Fibroblast of pulmonary artery (primary cell): ENCODE measurements at regions not wholly inside any gene's neighbourhood (a gene's known extent, or its start where the extent isn't known, plus 50 kb on each side); places are given as distances from the start of the nearest gene placed in this dataset.
"Not testable (repeated sequence)": the region's sequence is repeated elsewhere in the genome, so short reads cannot be mapped to it uniquely, and the experiment has no call there.

Source experiments
- DNase-seq: peaks from one replicate; pipeline ENCODE4 v3.0.0-alpha.2; 2010; ENCODE audit warnings: low read depth
- H3K4me3 ChIP-seq: replicated peaks from 2 replicates; pipeline ENCODE4 v1.5.1; 2011; ENCODE audit warnings: low read depth, mild to moderate bottlenecking, control low read depth, low read length, moderate library complexity
- TF ChIP-seq, protein P1 (sequence below): IDR thresholded peaks from 2 replicates; pipeline ENCODE4 v1.5.1; 2011; ENCODE audit warnings: mild to moderate bottlenecking, control low read depth, low read length, inconsistent platforms; ENCODE audit errors: missing control alignments

DNA sequence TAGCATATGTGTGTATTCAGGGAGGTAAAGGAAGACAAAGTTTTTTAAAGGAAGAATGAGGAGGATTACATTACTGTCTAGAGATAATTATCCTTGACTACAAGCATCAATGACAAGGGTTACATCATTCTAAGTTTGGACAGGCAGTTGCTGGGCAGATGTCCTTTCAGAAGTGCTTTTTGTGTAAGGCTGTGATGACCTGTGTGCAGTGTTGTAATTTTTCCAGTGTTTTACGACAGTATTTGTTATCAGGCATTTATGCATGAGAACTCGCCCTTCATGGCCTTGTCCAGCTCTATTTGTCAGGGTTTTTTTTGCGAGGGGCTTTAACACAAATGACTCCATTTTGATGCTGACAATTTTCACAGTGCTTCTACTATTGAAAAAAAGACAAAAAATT, 658.3 kb upstream of the NXPH2 start:
- no peak overlapping the region for H3K4me3 ChIP-seq
- no peak for DNase-seq
- TF ChIP-seq, protein P1, sequence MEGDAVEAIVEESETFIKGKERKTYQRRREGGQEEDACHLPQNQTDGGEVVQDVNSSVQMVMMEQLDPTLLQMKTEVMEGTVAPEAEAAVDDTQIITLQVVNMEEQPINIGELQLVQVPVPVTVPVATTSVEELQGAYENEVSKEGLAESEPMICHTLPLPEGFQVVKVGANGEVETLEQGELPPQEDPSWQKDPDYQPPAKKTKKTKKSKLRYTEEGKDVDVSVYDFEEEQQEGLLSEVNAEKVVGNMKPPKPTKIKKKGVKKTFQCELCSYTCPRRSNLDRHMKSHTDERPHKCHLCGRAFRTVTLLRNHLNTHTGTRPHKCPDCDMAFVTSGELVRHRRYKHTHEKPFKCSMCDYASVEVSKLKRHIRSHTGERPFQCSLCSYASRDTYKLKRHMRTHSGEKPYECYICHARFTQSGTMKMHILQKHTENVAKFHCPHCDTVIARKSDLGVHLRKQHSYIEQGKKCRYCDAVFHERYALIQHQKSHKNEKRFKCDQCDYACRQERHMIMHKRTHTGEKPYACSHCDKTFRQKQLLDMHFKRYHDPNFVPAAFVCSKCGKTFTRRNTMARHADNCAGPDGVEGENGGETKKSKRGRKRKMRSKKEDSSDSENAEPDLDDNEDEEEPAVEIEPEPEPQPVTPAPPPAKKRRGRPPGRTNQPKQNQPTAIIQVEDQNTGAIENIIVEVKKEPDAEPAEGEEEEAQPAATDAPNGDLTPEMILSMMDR, result no peak

DNA sequence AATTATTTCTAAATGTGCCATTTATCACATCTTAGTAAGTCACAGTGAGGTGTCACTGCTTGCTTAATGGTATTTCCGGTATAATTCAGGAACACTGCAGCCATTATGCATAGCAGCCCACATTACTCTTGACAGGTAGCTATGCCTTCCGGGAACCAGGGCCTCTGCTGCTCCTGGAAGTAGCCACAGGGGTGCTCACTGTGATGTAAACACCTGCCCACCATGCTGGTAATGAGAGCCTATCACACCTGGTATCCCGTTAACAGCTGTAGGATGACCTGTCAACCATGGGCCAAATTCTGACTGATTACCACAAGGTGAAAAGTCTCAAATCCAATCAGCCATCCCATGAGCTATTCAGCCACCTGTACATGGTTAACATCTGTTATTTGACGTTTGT, 647.0 kb upstream of the NXPH2 start:
- DNase-seq, result no peak
- no peak overlapping the region for H3K4me3 ChIP-seq
- TF ChIP-seq, protein P1, result no peak

DNA sequence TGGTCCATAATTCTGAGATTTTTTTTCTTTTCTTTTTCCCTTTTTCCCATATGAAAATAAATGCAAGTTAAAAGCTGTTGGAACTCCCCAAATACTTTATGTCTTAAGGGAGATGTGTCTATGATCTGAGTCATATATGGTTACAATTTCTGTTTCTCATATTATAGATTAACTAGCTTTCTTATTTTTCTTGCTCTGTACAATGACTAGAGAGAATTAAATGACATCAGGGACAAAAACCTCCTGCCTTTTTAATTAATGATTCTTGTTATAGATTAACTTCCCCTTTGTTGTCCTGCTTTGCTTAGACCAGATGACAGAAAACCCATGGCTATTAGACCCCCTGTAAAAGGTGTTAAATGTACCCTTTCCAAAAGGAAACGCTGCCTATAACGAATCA, 643.9 kb upstream of the NXPH2 start:
- no peak for DNase-seq

DNA sequence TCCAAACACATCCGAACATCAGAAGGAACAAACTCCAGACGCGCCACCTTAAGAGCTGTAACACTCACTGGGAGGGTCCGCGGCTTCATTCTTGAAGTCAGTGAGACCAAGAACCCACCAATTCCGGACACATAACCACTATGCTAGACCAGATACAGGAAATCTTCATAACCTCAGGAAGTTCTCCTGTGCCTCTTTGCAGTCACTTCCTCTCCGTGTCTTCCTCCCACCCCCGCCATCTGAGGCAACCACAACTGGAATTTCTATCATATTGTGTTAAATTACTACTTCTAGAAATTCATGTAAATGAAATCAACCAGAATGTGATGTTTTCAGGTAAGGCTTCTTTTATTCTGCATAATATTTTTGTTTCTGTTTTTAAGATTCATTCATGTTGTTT, 631.0 kb upstream of the NXPH2 start:
- no peak for DNase-seq
- TF ChIP-seq, protein P1, result no peak

More for the DNA sequence above, 643.9 kb upstream of the NXPH2 start:
- TF ChIP-seq, protein P1, result no peak
- no peak overlapping the region for H3K4me3 ChIP-seq

DNA sequence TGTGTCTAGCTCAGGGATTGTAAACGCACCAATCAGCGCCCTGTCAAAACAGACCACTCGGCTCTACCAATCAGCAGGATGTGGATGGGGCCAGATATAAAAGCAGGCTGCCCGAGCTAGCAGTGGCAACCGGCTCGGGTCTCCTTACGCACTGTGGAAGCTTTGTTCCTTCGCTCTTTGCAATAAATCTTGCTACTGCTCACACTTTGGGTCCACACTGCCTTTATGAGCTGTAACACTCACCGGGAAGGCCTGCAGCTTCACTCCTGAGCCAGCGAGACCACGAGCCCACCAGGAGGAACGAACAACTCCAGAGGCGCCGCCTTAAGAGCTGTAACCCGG, 630.6 kb upstream of the NXPH2 start:
- not testable (repeated sequence) for DNase-seq, H3K4me3 ChIP-seq

More for the DNA sequence above, 631.0 kb upstream of the NXPH2 start:
- H3K4me3 ChIP-seq, result no peak overlapping the region

DNA sequence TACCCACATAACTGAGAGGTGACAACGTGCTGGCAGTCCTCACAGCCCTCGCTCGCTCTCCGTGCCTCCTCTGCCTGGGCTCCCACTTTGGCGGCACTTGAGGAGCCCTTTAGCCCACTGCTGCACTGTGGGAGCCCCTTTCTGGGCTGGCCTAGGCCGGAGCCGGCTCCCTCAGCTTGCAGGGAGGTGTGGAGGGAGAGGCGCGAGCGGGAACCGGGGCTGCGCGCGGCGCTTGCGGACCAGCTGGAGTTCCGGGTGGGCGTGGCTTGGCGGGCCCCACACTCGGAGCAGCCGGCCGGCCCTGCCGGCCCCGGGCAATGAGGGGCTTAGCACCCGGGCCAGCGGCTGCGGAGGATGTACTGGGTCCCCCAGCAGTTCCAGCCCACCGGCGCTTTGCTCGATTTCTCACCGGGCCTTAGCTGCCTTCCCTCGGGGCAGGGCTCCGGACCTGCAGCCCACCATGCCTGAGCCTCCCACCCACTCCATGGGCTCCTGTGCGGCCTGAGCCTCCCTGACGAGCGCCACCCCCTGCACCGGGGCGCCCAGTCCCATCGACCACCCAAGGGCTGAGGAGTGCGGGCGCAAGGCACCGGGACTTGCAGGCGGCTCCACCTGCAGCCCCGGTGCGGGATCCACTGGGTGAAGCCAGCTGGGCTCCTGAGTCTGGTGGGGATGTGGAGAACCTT, 630.1 kb upstream of the NXPH2 start:
- not testable (repeated sequence) for DNase-seq

DNA sequence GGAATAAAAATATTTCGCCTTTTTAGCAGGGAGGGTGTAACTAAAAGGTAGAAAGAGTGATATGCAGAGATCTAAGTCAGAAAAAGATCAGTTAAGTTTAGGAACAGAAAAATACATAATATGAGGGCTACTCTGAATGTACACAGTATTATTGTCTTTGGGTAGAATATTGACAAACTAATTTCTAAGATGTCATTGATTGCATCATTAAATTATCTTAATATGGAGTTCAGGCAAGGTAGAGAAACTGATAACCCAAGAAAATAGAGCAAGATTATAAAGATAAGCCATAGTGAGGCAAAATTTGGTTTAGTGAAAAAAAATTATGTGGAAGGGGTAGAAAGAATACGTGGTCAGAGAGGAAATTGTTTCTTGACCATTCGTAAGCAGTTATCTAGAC, 629.0 kb upstream of the NXPH2 start:
- TF ChIP-seq, protein P1, result no peak
- no peak for DNase-seq
- H3K4me3 ChIP-seq, result no peak overlapping the region

More for the DNA sequence above, 630.1 kb upstream of the NXPH2 start:
- not testable (repeated sequence) for H3K4me3 ChIP-seq

DNA sequence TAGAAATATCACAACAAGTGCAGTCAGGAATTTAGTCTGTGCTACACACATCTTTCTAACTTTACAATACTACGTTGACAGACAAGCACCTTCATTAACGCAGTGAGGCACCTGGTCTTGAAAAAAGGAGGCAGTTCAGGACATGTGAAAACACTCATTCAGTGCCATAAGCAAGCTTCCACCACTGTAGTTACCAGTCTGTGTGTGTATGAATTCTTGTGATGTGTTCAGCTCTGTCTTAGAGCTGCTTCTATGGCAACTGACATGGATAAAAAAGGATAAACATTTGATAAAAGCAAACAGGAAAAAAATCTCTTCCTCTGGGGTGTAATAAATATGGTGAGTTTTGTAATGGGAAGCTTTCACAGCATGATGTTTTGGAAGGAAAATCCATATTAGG, 623.8 kb upstream of the NXPH2 start:
- TF ChIP-seq, protein P1, result no peak
- H3K4me3 ChIP-seq, result no peak overlapping the region
- DNase-seq, result no peak
